ENCODE measurements at regions not wholly inside any gene's neighbourhood (a gene's known extent, or its start where the extent isn't known, plus 50 kb on each side); places are given as distances from the start of the nearest gene placed in this dataset.

DNA sequence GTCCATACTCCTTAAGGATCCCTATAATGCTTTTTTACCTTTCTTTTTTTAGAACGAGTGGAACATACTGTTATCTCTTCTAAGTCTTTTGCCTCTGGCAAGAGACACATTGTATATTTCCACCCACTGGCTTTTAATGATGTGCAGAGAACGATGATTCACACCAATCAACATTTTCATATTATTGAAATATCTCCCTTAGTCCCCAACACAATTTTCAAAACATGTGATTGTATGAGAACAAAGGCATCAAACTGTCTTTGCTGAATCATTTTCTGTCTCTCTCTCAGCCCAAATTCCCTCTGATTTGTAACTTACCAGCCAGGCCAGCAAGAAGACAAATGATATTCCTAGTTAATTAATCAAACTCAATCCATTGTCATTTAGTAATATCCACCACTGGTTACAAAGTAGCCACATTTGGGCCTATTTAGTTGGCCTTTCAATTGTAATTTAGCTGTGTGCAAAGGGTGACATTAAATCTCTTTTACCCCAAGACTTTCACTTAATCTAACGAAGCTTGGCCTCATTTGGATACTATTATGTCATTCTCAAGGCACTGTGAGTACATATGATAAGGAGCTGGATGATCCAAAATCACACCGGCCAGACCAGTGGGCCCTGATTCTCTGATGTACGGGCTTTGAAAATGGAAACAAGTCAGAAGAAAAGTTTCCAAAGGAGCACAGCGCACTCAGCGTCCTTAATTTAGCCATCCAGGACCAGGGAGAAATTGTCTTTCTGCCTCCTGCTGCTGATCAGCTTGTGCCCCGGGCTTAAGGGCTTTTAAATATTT lies 185.1 kb downstream of the SCG2 start:
- TF ChIP-seq, protein P1, sequence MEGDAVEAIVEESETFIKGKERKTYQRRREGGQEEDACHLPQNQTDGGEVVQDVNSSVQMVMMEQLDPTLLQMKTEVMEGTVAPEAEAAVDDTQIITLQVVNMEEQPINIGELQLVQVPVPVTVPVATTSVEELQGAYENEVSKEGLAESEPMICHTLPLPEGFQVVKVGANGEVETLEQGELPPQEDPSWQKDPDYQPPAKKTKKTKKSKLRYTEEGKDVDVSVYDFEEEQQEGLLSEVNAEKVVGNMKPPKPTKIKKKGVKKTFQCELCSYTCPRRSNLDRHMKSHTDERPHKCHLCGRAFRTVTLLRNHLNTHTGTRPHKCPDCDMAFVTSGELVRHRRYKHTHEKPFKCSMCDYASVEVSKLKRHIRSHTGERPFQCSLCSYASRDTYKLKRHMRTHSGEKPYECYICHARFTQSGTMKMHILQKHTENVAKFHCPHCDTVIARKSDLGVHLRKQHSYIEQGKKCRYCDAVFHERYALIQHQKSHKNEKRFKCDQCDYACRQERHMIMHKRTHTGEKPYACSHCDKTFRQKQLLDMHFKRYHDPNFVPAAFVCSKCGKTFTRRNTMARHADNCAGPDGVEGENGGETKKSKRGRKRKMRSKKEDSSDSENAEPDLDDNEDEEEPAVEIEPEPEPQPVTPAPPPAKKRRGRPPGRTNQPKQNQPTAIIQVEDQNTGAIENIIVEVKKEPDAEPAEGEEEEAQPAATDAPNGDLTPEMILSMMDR (IDR thresholded peaks at IDR 0.05; ENCODE audit: low read depth, low read length): no peak
- no peak for TF ChIP-seq EZH2phosphoT487 (IDR thresholded peaks at IDR 0.05; ENCODE audit: low read depth)

Measured in OCI-LY3 (cell line).